ENCODE measurements at regions not wholly inside any gene's neighbourhood (a gene's known extent, or its start where the extent isn't known, plus 50 kb on each side); places are given as distances from the start of the nearest gene placed in this dataset.

GRCh38 chr2:22628221-22628620, 756.8 kb upstream of the KLHL29 start:
- TF ChIP-seq CTCF (IDR thresholded peaks at IDR 0.05; ENCODE audit: insufficient read depth, low read depth, low read length, missing control alignments): no peak
- no peak overlapping the region for H3K4me3 ChIP-seq (ENCODE audit: low read length)

GRCh38 chr2:22628906-22629305, 756.1 kb upstream of the KLHL29 start:
- no peak for DNase-seq (ENCODE audit: low read depth)

More at GRCh38 chr2:22628221-22628620, 756.8 kb upstream of the KLHL29 start:
- no peak for DNase-seq (ENCODE audit: low read depth)

GRCh38 chr2:22634167-22634566, 750.8 kb upstream of the KLHL29 start:
- TF ChIP-seq CTCF (IDR thresholded peaks at IDR 0.05; ENCODE audit: insufficient read depth, low read depth, low read length, missing control alignments): no peak
- no peak overlapping the region for H3K4me3 ChIP-seq (ENCODE audit: low read length)

More at GRCh38 chr2:22628906-22629305, 756.1 kb upstream of the KLHL29 start:
- no peak overlapping the region for H3K4me3 ChIP-seq (ENCODE audit: low read length)
- TF ChIP-seq CTCF (IDR thresholded peaks at IDR 0.05; ENCODE audit: insufficient read depth, low read depth, low read length, missing control alignments): no peak

GRCh38 chr2:22656426-22656825, 728.6 kb upstream of the KLHL29 start:
- TF ChIP-seq CTCF (IDR thresholded peaks at IDR 0.05; ENCODE audit: insufficient read depth, low read depth, low read length, missing control alignments): no peak
- no peak for DNase-seq (ENCODE audit: low read depth)
- H3K4me3 ChIP-seq (ENCODE audit: low read length): no peak overlapping the region

More at GRCh38 chr2:22634167-22634566, 750.8 kb upstream of the KLHL29 start:
- no peak for DNase-seq (ENCODE audit: low read depth)

GRCh38 chr2:22673529-22673928, 711.5 kb upstream of the KLHL29 start:
- DNase-seq (ENCODE audit: low read depth): no peak
- TF ChIP-seq CTCF (IDR thresholded peaks at IDR 0.05; ENCODE audit: insufficient read depth, low read depth, low read length, missing control alignments): no peak
- H3K4me3 ChIP-seq (ENCODE audit: low read length): no peak overlapping the region

- H3K4me3 ChIP-seq (ENCODE audit: low read length): no peak overlapping the region
- TF ChIP-seq CTCF (IDR thresholded peaks at IDR 0.05; ENCODE audit: insufficient read depth, low read depth, low read length, missing control alignments): no peak
- no peak for DNase-seq (ENCODE audit: low read depth)
Observed at GRCh38 chr2:22683914-22684313, 701.1 kb upstream of the KLHL29 start.

GRCh38 chr2:22690096-22690495, 694.9 kb upstream of the KLHL29 start:
- DNase-seq (ENCODE audit: low read depth): no peak
- H3K4me3 ChIP-seq (ENCODE audit: low read length): no peak overlapping the region
- TF ChIP-seq CTCF (IDR thresholded peaks at IDR 0.05; ENCODE audit: insufficient read depth, low read depth, low read length, missing control alignments): no peak

All from epithelial cell of esophagus (primary cell).